SU-DHL-6 (cell line): ENCODE measurements at regions not wholly inside any gene's neighbourhood (a gene's known extent, or its start where the extent isn't known, plus 50 kb on each side); places are given as distances from the start of the nearest gene placed in this dataset.

Experiments
- H2AFZ ChIP-seq: fragments of 200-600 bp; sonication (generic); 2 replicates; pipeline ENCODE4 v1.6.1; 2014; ENCODE audit warnings: low read depth, mild to moderate bottlenecking, moderate library complexity, mixed read lengths, antibody characterized with exemption, low read length; ENCODE audit not compliant: severe bottlenecking
- H3F3A ChIP-seq: fragments of 200-600 bp; shearing (Covaris generic); 2 replicates; pipeline ENCODE4 v1.6.0; 2016; ENCODE audit warnings: antibody characterized with exemption, mild to moderate bottlenecking; ENCODE audit not compliant: insufficient read depth
- H3K27ac ChIP-seq: fragments of 200-600 bp; sonication (generic); 2 replicates; pipeline ENCODE4 v1.5.1; 2016; ENCODE audit warnings: low read depth, mild to moderate bottlenecking, low read length, moderate library complexity, mixed read lengths
- H3K27me3 ChIP-seq: fragments of 200-600 bp; sonication (generic), shearing (Covaris generic); 2 replicates; pipeline ENCODE4 v1.6.0; 2014; ENCODE audit warnings: mild to moderate bottlenecking, low read length
- H3K36me3 ChIP-seq: fragments of 200-600 bp; sonication (generic); 2 replicates; pipeline ENCODE4 v1.6.1; 2014; ENCODE audit warnings: mild to moderate bottlenecking, low read length, mixed read lengths
- H3K4me2 ChIP-seq: fragments of 300-600, 200-600 bp; shearing (Covaris generic), sonication (generic); 2 replicates; pipeline ENCODE4 v1.6.0; 2014; ENCODE audit warnings: low read length, low read depth, mild to moderate bottlenecking; ENCODE audit not compliant: poor library complexity, severe bottlenecking
- H3K4me3 ChIP-seq: fragments of 200-600 bp; sonication (generic); 2 replicates; pipeline ENCODE4 v1.5.1; 2014; ENCODE audit warnings: antibody characterized with exemption, low read length, mild to moderate bottlenecking, mixed read lengths; ENCODE audit not compliant: insufficient read depth, poor library complexity, severe bottlenecking
- H3K79me2 ChIP-seq: fragments of 200-600 bp; sonication (generic); 2 replicates; pipeline ENCODE4 v1.6.1; 2014; ENCODE audit warnings: mild to moderate bottlenecking, low read length, moderate library complexity; ENCODE audit not compliant: insufficient read depth
- H3K9ac ChIP-seq: fragments of 200-600 bp; sonication (generic); 2 replicates; pipeline ENCODE4 v1.7.0; 2014; ENCODE audit warnings: mild to moderate bottlenecking, low read length
- H3K9me2 ChIP-seq: fragments of 200-600 bp; sonication (generic); replicated peaks from 2 replicates; pipeline ENCODE4 v1.6.1; 2014; ENCODE audit warnings: low read length; ENCODE audit not compliant: insufficient read depth
- H3K9me3 ChIP-seq: fragments of 200-600 bp; sonication (generic); 2 replicates; pipeline ENCODE4 v1.6.1; 2014; ENCODE audit warnings: low read length, mixed read lengths; ENCODE audit not compliant: insufficient read depth
- H4K20me1 ChIP-seq: fragments of 200-600 bp; sonication (generic); 2 replicates; pipeline ENCODE4 v1.6.1; 2014; ENCODE audit warnings: low read depth, mild to moderate bottlenecking, antibody characterized with exemption, low read length, moderate library complexity, mixed read lengths
- CTCF ChIP-seq: fragments of 200-600 bp; sonication (generic); IDR thresholded peaks from one replicate; pipeline ENCODE4 v1.5.1; 2017; ENCODE audit warnings: antibody characterized with exemption, mild to moderate bottlenecking, low read length, moderate library complexity; ENCODE audit not compliant: insufficient read depth, poor library complexity, severe bottlenecking
- EZH2phosphoT487 ChIP-seq: fragments of 200-600 bp; sonication (generic), shearing (Covaris generic); conservative IDR thresholded peaks from 2 replicates; pipeline ENCODE4 v1.6.1; 2018; ENCODE audit warnings: mild to moderate bottlenecking, antibody characterized with exemption, low read length, moderate library complexity, mixed read lengths

DNA sequence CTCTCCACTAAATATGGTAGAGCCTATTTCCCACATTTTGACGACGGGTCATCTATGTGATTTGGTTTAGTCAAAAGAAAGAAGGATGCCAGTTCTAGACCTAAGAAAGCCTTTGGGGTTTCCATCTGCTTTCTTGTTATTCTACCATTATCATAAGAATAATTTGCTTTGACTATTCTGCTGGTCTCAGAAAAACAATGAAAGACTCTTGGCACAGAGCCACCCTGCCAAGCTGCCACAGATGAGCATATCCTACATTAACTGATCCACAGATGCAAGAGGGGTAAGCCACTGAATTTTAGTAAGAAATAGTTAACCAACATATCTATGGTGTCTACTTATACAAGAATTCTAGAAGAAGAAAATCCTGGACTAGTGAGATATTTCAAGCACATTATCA is 158.6 kb upstream of the MAGI2 start:
- H4K20me1 ChIP-seq: no peaks in the 10 kb centered on the region
- H3K27me3 ChIP-seq: no peaks in the 10 kb centered on the region
- no peak overlapping the region for H3K27ac ChIP-seq
- no peaks in the 10 kb centered on the region for H3K9me2 ChIP-seq
- no peak overlapping the region for H3K4me2 ChIP-seq
- no peaks in the 10 kb centered on the region for H3K36me3 ChIP-seq
- H2AFZ ChIP-seq: no peak overlapping the region
- TF ChIP-seq CTCF: no peak
- TF ChIP-seq EZH2phosphoT487: no peak
- H3F3A ChIP-seq: no peaks in the 10 kb centered on the region
- no peak overlapping the region for H3K9ac ChIP-seq
- H3K79me2 ChIP-seq: no peaks in the 10 kb centered on the region
- no peak overlapping the region for H3K4me3 ChIP-seq
- no peaks in the 10 kb centered on the region for H3K9me3 ChIP-seq

GRCh38 chr7:79610748-79611304 is 157.4 kb upstream of the MAGI2 start:
- TF ChIP-seq EZH2phosphoT487: no peak
- TF ChIP-seq CTCF: no peak
- H2AFZ ChIP-seq: no peak overlapping the region

DNA sequence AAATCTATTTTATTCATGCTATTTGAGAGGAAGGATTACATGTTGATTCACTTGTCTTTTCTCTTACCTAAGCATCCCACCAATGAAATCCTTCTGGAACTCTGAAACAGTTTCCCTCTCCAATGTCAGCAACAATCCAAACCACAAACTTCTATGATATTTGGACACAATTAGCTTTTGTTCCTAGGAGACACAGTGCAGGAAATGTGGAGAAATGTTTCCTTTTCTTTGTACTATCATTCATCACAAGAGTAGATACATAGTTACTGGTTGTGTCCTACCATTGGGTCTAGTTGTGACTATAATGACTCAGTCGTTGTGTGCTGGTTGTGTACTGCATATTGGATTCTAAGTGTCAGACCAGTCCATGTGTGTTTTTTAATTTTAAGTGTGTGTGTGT is 156.8 kb upstream of the MAGI2 start:
- Histone ChIP-seq H3F3A (no peaks in the 10 kb centered on the region), H4K20me1 (no peaks in the 10 kb centered on the region), H3K79me2 (no peaks in the 10 kb centered on the region), H3K4me2 (no peak overlapping the region), H3K4me3 (no peak overlapping the region), H3K9ac (no peak overlapping the region), H3K9me2 (no peaks in the 10 kb centered on the region), H3K27me3 (no peaks in the 10 kb centered on the region), H3K27ac (no peak overlapping the region), H3K36me3 (no peaks in the 10 kb centered on the region), H3K9me3 (no peaks in the 10 kb centered on the region), H2AFZ (no peak overlapping the region)
- TF ChIP-seq EZH2phosphoT487 (no peak), CTCF (no peak)

More at GRCh38 chr7:79610748-79611304, 157.4 kb upstream of the MAGI2 start:
- Histone ChIP-seq H3F3A (no peaks in the 10 kb centered on the region), H3K27me3 (no peaks in the 10 kb centered on the region), H3K36me3 (no peaks in the 10 kb centered on the region), H3K9me3 (no peaks in the 10 kb centered on the region), H3K4me2 (no peak overlapping the region), H3K9me2 (no peaks in the 10 kb centered on the region), H3K27ac (no peak overlapping the region), H3K9ac (no peak overlapping the region), H3K79me2 (no peaks in the 10 kb centered on the region), H4K20me1 (no peaks in the 10 kb centered on the region), H3K4me3 (no peak overlapping the region)
